SH-SY5Y (cell line): ENCODE measurements at regions not wholly inside any gene's neighbourhood (a gene's known extent, or its start where the extent isn't known, plus 50 kb on each side); places are given as distances from the start of the nearest gene placed in this dataset.

ENCODE experiments used
- GATA2 ChIP-seq: IDR thresholded peaks from 2 replicates; pipeline ENCODE4 v1.6.1; 2011; ENCODE audit warnings: mild to moderate bottlenecking, low read depth, low read length
- GATA3 ChIP-seq: IDR thresholded peaks from 2 replicates; pipeline ENCODE4 v1.6.1; 2011; ENCODE audit warnings: low read depth, mild to moderate bottlenecking, low read length, moderate library complexity

DNA sequence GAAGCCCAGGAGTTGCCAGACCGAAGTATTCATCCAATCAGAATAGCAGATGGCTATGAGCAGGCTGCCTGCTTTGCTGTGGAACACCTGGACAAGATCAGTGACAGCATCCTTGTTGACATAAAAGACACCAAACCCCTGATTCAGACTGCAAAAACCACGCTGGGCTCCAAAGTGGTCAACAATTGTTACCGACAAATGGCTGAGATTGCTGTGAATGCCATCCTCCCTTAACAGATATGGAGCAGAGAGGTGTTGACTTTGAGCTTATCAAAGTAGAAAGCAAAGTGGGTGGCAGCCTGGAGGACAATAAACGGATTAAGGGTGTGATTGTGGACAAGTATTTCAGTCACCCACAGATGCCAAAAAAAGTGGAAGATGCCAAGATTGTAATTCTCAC, 250.3 kb upstream of the OBI1 start:
- TF ChIP-seq GATA3 (no peak), GATA2 (no peak)

- TF ChIP-seq GATA3 (no peak), GATA2 (no peak)
Observed at GRCh38 chr13:78907006-78907405, 248.1 kb upstream of the OBI1 start.

GRCh38 chr13:78897200-78897599, 238.2 kb upstream of the OBI1 start:
- TF ChIP-seq GATA3, result no peak
- no peak for TF ChIP-seq GATA2

DNA sequence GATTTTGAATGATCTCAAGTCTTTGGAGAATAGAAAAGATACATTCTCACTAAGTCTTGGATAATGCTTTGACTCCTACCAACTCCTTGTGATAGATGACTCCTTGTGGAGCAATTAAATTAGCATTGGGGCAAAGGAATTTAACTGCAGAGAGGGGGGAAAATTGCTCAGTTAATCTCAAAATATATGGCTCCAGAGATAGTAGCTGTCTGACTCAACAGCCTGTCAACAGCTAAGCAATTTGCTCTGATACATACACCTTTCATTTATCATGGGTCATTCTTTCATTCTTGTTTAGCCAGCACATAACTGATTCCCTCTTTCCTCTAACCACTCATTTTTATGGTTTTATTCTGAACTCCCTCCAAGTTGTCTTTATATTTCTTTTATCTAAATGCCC, 225.6 kb upstream of the OBI1 start:
- TF ChIP-seq GATA2 (no peak), GATA3 (no peak)

DNA sequence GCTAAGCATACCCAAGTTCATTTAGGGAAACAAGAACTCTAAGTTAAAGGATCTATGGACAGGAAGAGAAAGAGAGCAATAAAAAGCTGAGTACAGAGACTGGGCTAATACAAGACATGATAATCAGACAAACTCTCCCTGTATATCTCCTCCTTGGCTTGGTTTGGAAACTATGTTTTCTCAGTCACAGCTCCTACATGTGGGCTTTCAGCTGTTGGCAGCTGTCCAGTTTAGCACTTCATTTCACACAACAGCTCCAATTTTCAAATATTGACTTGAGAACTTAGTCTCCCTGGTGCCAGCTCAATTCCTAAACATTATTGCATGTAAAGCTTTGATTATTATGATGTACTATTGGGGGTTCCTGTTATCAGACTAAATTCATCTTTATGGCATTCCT, 222.8 kb upstream of the OBI1 start:
- TF ChIP-seq GATA2, result no peak
- no peak for TF ChIP-seq GATA3

DNA sequence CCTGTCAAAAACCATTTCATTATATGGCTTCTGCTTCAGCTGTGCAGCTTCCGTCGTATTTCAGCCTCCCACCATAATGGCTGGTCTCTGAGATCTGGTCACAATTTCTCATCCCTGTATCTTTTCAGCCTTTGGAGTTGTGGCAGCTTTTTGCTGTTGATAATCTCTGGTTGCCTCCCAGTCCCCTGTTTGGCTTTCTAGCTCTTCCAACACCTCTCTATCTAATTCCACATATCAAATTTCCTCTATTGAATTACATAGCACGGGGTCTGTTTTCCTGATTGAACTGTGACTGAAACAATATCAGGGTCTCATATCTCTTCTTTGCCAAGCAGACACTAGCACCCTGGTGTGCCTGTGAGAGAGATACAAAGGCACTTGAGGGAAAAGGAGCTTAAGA, 222.1 kb upstream of the OBI1 start:
- TF ChIP-seq GATA2 (peak; percentile 82), GATA3 (peak; percentile 83)

DNA sequence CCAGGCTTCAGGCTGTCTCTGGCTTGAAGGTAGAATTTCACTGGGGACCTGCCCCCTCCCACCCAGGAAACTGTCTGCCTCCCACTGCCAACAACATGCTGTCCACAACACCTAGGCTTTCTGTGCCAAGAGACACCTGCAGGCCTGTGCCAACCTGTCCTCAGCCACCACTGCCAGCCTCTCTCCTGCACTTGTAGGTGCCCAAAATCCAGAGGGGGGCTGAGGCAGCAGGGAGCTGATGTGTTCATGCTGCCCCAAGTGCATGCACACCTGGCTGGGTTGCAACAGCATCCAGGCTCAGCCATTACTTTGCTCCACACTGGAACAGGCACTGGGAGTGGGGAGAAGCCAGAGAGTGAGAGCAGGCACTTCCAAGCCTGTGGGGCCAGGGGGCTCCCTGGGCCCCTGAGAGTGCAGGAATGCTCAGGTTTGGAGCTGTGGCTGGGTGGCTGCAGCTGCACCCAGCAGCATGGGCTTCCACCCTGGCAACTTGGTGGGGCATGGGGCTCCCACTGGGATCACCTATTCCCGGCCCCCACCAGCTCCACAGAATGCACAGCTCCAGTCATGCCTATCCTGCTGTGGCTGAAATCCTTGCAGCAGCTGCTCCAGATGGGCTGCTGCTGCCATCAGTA, 218.1 kb upstream of the OBI1 start:
- TF ChIP-seq GATA3, result no peak
- no peak for TF ChIP-seq GATA2

- TF ChIP-seq GATA2, result no peak
- no peak for TF ChIP-seq GATA3
Observed at GRCh38 chr13:78875792-78876580, 217.0 kb upstream of the OBI1 start.

DNA sequence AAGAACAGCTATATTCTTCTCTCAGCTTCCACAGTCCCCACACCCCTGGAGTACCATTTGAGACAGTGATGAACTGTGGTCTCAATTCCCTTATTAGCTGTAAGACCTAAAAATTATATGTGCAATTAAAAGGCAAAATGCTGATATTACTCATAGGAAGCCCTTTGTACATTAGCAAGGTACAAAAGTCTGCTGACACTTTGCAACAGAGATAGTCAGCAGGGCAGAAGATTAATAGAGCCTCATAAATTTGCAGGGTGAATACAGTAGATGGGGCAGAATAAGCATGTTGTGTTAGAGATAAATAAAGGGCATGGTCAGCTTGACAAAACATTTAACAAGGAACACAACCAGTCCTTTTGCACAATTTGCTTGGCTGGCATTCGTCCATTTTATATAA, 210.0 kb upstream of the OBI1 start:
- TF ChIP-seq GATA3, result no peak
- no peak for TF ChIP-seq GATA2

DNA sequence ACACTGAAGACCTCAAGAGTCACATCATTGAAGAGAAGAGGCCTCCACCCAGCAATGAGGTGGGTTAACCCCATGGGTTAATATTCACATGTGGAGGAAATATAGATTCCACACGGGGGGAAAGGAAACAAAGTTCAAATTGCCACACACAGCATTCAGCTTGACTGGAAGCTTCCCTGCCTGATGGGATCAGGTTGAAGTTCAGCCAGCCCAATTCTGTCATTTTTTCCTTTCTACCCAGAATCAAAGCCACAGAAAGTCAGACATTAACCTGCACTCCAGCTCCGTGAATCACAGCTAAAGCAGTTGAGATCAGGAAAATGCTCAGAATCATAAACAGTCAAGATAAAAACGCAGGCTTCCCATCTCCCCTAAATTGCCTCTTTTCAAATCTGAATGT, 208.7 kb upstream of the OBI1 start:
- TF ChIP-seq GATA2, result no peak
- no peak for TF ChIP-seq GATA3

DNA sequence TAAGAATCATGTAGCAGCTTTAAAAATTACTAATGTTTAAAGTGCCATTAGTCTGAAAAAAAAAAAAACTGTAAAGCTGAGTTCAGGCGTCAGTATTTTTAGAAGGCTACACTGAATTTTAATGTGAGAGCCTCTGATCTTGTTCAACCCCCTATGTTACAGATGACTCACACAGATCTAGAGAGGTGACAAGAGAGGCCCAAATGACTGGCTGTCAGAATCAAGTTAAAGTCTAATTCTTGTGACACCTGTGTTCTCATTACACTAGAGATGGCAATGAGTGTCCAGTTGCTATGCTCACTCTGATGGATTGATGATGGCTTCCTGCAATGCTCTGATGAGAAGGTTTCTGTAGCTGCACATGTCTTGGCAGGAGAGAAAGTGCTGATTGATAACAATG, 203.5 kb upstream of the OBI1 start:
- TF ChIP-seq GATA3 (no peak), GATA2 (no peak)

DNA sequence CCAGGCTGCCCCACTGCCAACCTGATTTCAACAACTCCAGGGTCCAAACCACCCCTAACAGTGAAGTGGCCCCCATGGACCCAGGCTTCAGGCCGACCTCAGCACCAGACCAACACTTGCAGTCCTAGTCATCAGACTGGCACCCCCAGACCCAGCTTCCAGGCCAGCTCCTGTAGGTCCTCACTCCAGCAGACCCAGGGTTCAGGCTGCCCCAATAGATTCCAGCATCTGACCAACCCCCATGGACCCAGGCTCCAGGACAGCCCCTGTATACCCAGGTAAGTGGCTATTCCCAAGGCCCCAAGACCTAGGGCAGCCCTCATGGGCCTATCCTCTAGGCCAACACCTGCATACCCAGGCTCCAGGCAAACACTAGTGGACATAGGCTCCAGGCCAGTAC, 193.8 kb upstream of the OBI1 start:
- TF ChIP-seq GATA3, result no peak

DNA sequence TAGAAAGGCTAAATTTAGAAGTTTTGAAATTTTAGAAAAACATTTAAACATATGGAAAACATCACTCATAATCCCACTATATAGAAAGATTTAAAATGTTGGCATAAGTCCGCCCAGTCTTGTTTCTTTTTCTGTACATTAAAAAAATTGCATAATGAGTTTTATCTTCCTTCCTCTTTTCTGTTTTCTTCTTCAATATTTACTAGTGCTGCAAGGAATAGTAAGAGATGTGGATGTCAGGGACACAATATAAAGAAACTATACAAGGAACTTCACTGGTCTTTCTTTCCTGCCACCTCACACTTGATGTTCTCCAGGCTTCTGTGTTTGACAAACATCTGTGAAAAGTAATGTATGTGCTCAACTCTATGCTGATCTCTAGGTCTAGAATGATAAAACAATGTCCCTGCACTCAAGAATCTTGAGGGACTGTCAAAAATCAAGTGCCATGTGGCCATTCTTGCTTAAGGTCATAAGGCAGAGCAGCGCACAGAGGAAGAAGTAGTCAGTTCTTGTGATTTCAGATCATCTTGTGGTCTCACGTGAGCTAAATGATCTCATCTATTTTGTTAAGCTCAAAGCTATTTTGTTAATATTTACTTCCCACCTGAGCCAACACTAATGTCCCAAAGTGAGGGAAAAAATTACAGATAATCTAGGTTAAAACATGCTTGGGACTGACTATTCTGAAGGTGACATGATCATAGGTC, 186.9 kb upstream of the OBI1 start:
- no peak for TF ChIP-seq GATA3
- TF ChIP-seq GATA2, result no peak

DNA sequence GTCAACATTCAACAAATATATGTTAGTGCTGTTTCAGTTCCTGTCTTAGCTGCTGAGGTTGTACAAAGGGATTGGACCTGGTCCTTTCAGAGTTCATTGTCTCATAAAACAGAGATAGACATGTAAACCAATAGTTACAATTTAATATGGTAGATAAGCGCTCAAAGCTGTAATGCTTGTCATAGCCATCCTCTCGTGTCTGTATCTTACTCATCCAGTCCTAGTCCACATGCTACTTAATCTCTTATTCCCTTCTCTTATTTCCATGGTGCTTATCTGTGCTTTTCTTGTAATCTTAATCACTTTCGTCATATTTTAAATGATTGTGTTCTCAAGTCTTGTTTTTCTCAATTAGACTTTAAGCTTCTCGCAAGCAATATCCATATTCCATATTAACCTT, 185.2 kb upstream of the OBI1 start:
- TF ChIP-seq GATA2 (no peak), GATA3 (no peak)
